ENCODE measurements at regions not wholly inside any gene's neighbourhood (a gene's known extent, or its start where the extent isn't known, plus 50 kb on each side); places are given as distances from the start of the nearest gene placed in this dataset.
A peak's percentile ranks its signal among the peaks of the same experiment; 100 is the strongest.

GRCh38 chr21:15495965-15496364, 233.8 kb upstream of the USP25 start:
- no peak for TF ChIP-seq POLR2AphosphoS5 (IDR thresholded peaks at IDR 0.05; ENCODE audit: low read depth)
- TF ChIP-seq REST (IDR thresholded peaks at IDR 0.05; ENCODE audit: unreplicated experiment): no peak
- peak; percentile 16 to 31; a peak in 1 of 4 replicates for TF ChIP-seq CTCF (conservative IDR thresholded peaks at IDR 0.05; ENCODE audit: low read depth in 2 of 2)
- TF ChIP-seq CREB1 (CRISPR knock-in tag; IDR thresholded peaks at IDR 0.05; ENCODE audit: low read depth): no peak
- TF ChIP-seq ZNF462 (CRISPR knock-in tag; IDR thresholded peaks at IDR 0.05): no peak
- no peak for TF ChIP-seq EZH2 (IDR thresholded peaks at IDR 0.05; ENCODE audit: low read depth, unreplicated experiment)
- TF ChIP-seq EZH2phosphoT487 (IDR thresholded peaks at IDR 0.05; ENCODE audit: unreplicated experiment): no peak
- TF ChIP-seq JUNB (IDR thresholded peaks at IDR 0.05; ENCODE audit: unreplicated experiment): no peak
- TF ChIP-seq ZNF114 (CRISPR knock-in tag; IDR thresholded peaks at IDR 0.05): no peak
- no peak for TF ChIP-seq ETS1 (IDR thresholded peaks at IDR 0.05)
- no peak for TF ChIP-seq ZNF331 (CRISPR knock-in tag; IDR thresholded peaks at IDR 0.05; ENCODE audit: low read depth)

Data from GM23338 (cell line).